ENCODE measurements at regions not wholly inside any gene's neighbourhood (a gene's known extent, or its start where the extent isn't known, plus 50 kb on each side); places are given as distances from the start of the nearest gene placed in this dataset.

- DNase-seq = peak in 1 of 2 experiments; percentile 24
Observed at GRCh38 chr4:26141911-26142638, 178.7 kb upstream of the RBPJ start.

- DNase-seq = no peak
Observed at GRCh38 chr4:26144526-26145155, 176.2 kb upstream of the RBPJ start.

- DNase-seq = peak; percentile 13 to 39
Observed at GRCh38 chr4:26145212-26145611, 175.6 kb upstream of the RBPJ start.

GRCh38 chr4:26148927-26149326, 171.9 kb upstream of the RBPJ start:
- DNase-seq = no peak

- DNase-seq = no peak
Observed at GRCh38 chr4:26150948-26151347, 169.9 kb upstream of the RBPJ start.

GRCh38 chr4:26151615-26152014, 169.2 kb upstream of the RBPJ start:
- DNase-seq = no peak

GRCh38 chr4:26152056-26152455, 168.8 kb upstream of the RBPJ start:
- DNase-seq = no peak

GRCh38 chr4:26157541-26157940, 163.3 kb upstream of the RBPJ start:
- DNase-seq = no peak

- no peak for DNase-seq
Observed at GRCh38 chr4:26160591-26160990, 160.2 kb upstream of the RBPJ start.

GRCh38 chr4:26161030-26161824, 159.6 kb upstream of the RBPJ start:
- DNase-seq = no peak

GRCh38 chr4:26162101-26162500, 158.7 kb upstream of the RBPJ start:
- DNase-seq = no peak

GRCh38 chr4:26163425-26164362, 157.1 kb upstream of the RBPJ start:
- DNase-seq = no peak

- no peak for DNase-seq
Observed at GRCh38 chr4:26171501-26171900, 149.3 kb upstream of the RBPJ start.

GRCh38 chr4:26171941-26172340, 148.9 kb upstream of the RBPJ start:
- DNase-seq = no peak

GRCh38 chr4:26173619-26174018, 147.2 kb upstream of the RBPJ start:
- DNase-seq = no peak

GRCh38 chr4:26174027-26174426, 146.8 kb upstream of the RBPJ start:
- no peak for DNase-seq

GRCh38 chr4:26175006-26175786, 145.6 kb upstream of the RBPJ start:
- DNase-seq = no peak

- DNase-seq = no peak
Observed at GRCh38 chr4:26175905-26176470, 144.8 kb upstream of the RBPJ start.

GRCh38 chr4:26176598-26177149, 144.1 kb upstream of the RBPJ start:
- no peak for DNase-seq

GRCh38 chr4:26178854-26179253, 142.0 kb upstream of the RBPJ start:
- DNase-seq = no peak

- DNase-seq = no peak
Observed at GRCh38 chr4:26179316-26179760, 141.5 kb upstream of the RBPJ start.
